ENCODE measurements at regions not wholly inside any gene's neighbourhood (a gene's known extent, or its start where the extent isn't known, plus 50 kb on each side); places are given as distances from the start of the nearest gene placed in this dataset.
"Not testable (repeated sequence)": the region's sequence is repeated elsewhere in the genome, so short reads cannot be mapped to it uniquely, and the experiment has no call there.

- ATAC-seq (no peak), DNase-seq (no peak)
- intact Hi-C loops (cut with micrococcal nuclease): no loop called here
These were observed 248.5 kb downstream of the RAP2B start for GRCh38 chr3:153410517-153410916.

GRCh38 chr3:153414982-153415381 is 253.0 kb downstream of the RAP2B start:
- DNase-seq: no peak
- intact Hi-C loops (cut with micrococcal nuclease): no loop called here
- ATAC-seq: no peak

DNA sequence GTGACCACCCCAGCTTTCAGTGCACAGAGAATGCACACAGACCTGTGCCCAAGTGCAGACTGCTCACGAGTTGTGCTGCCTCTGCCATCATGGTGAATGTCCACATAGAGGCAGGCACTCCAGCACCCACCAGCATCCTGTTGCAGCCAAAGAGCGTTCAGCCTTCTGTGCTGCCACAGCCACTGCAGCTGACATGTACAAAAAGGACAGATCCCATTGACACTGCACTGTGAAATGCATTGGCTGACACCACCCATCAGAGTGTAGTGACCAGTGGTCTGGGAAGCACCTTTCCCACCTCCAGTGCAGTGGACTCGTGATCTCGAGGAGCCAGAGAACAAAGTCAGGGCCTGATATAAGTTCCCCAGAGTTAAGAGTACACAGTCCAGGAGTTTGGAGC is 260.3 kb downstream of the RAP2B start:
- no peak for ATAC-seq
- DNase-seq: no peak
- intact Hi-C loops (cut with micrococcal nuclease): no loop called here

DNA sequence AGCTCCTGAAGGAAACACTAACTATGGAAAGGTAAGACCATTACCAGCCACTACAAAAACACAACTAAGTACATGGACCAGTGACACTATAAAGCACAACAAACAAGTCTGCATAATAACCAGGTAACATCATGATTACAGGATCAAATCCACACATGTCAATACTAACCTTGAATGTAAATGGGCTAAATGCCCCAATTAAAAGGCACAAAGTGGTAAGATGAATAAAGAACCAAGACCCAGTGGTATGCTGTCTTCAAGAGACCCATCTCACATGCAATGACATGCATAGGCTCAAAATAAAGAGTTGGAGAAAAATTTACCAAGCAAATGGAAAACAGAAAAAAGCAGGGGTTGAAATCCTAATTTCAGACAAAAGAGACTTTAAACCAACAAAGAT is 261.8 kb downstream of the RAP2B start:
- ATAC-seq; DNase-seq; intact Hi-C loops (cut with micrococcal nuclease): not testable (repeated sequence)

- no peak for ATAC-seq
These were observed 264.3 kb downstream of the RAP2B start for GRCh38 chr3:153426344-153426743.

DNA sequence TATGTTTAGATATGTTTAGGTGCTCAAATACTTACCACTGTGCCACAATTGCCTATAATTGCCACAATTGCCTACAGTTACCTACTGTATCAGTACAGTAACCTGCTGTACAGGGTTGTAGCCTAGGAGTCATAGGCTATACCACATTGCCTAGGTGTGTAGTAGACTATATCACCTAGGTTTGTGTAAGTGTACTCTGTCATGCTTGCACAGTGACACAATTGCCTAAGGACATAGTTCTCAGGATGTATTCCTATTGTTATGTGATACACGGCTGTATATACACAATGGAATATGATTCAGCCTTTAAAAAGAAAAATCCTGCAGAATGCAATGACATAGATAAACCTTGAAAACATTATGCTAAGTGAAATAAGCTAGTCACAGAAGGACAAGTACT is 264.8 kb downstream of the RAP2B start:
- intact Hi-C loops (cut with micrococcal nuclease): no loop called here
- no peak for ATAC-seq

More at GRCh38 chr3:153426344-153426743, 264.3 kb downstream of the RAP2B start:
- intact Hi-C loops (cut with micrococcal nuclease): no loop called here
- no peak for DNase-seq

DNA sequence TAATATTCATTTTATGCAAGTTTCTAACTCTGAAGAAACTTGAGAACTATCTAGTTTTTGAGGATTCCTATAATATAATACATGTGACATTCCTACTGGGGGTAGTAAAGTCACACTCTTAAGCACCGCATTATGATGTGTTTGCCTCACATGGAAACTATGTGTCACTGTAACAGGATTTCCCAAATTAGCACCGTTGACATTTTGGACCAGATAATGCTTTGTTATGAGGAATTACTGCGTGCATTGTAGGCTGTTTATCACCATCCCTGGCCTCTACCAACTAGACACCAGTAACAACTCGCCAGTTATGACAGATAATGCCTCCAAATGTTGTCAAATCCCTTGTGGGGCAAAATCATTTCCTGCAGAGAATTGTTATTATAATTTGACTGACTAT is 267.8 kb downstream of the RAP2B start:
- ATAC-seq (peak; percentile 52), DNase-seq (no peak)
- intact Hi-C loops (cut with micrococcal nuclease): no loop called here

More for the DNA sequence above, 264.8 kb downstream of the RAP2B start:
- no peak for DNase-seq

DNA sequence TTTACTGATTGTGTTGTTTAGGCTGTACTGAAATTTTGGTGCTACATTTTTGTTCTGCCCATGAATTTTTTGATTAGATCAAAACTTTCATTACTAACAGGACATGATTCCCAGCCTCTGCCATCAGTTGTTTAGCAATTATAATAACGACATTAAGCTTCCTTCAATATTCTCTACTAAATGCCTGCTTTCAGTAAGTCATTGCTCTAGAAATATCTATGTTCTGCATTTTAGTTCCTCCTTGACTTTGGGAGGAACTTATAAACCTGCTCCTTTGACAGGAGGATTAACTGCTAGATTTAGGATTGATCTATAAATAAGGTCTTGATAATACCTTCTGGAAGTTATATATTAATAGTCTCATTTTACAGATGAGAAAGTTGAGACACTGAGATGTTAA is 269.1 kb downstream of the RAP2B start:
- DNase-seq: no peak
- ATAC-seq: no peak
- intact Hi-C loops (cut with micrococcal nuclease): no loop called here

- DNase-seq: no peak
- intact Hi-C loops (cut with micrococcal nuclease): no loop called here
- no peak for ATAC-seq
These were observed 275.6 kb downstream of the RAP2B start for GRCh38 chr3:153437666-153438065.

DNA sequence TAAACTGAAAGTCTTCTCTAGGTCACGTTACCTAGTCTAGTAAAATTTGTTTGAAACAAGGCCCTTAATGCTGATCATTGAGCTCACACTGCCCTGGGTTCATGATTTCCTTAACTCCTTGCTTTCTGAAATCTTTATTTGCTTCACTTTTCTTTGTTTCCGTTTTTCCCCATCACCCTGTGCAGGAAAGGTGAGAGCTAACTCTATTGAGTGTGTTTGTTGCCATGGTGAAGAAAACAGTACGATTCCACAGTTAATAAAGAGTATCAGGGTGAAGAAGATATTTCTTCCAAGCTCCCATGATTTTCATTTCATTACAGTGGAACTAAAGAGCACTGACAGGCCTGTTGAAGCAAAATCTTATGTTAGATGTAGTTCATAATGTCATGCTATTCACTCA is 276.2 kb downstream of the RAP2B start:
- ATAC-seq (no peak), DNase-seq (no peak)
- intact Hi-C loops (cut with micrococcal nuclease): no loop called here

GRCh38 chr3:153439780-153440179 is 277.8 kb downstream of the RAP2B start:
- intact Hi-C loops (cut with micrococcal nuclease): no loop called here
- ATAC-seq: no peak
- DNase-seq: no peak

DNA sequence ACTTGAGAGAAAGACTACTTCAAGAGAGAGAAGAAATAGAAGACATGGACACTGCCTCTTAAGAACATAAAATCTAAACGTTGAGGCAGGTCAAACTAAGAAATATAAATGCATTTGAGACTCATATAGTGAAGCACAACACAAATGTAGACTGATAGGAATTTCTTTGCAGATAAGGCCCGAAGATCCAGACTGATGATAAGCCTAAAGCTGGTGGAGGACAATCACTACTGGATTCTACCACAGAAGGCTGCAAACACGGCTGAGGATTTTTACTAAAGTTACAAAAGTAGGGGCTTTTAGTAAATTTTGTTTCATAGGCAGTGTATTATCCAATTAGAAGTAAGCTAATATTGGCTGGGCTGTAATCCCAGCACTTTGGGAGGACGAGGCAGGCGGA is 278.3 kb downstream of the RAP2B start:
- DNase-seq (no peak), ATAC-seq (no peak)
- intact Hi-C loops (cut with micrococcal nuclease): no loop called here

GRCh38 chr3:153442386-153442785 is 280.4 kb downstream of the RAP2B start:
- ATAC-seq (no peak), DNase-seq (no peak)
- intact Hi-C loops (cut with micrococcal nuclease): no loop called here

GRCh38 chr3:153442799-153443487 is 280.9 kb downstream of the RAP2B start:
- ATAC-seq (no peak), DNase-seq (no peak)
- intact Hi-C loops (cut with micrococcal nuclease): no loop called here

GRCh38 chr3:153443961-153444360 is 281.9 kb downstream of the RAP2B start:
- ATAC-seq (no peak), DNase-seq (no peak)
- intact Hi-C loops (cut with micrococcal nuclease): no loop called here

DNA sequence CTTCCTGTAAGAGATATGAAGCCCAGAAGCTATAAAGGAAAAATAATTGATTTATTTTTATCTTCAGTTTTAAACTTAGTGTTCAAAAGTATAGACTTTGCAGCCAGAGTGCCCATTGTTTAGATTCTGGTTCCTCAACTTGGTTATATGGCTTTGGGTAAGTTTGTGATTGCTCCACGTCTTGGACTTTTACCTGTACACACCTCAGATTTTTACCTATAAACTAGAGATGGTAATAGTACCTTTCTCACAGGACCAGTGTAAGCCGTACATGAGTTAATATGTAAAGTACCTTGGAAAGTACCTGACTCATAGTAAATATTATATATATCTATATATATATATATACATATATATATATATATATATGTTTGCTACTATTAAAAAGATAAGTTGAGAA is 283.8 kb downstream of the RAP2B start:
- ATAC-seq (no peak), DNase-seq (no peak)
- intact Hi-C loops (cut with micrococcal nuclease): no loop called here

DNA sequence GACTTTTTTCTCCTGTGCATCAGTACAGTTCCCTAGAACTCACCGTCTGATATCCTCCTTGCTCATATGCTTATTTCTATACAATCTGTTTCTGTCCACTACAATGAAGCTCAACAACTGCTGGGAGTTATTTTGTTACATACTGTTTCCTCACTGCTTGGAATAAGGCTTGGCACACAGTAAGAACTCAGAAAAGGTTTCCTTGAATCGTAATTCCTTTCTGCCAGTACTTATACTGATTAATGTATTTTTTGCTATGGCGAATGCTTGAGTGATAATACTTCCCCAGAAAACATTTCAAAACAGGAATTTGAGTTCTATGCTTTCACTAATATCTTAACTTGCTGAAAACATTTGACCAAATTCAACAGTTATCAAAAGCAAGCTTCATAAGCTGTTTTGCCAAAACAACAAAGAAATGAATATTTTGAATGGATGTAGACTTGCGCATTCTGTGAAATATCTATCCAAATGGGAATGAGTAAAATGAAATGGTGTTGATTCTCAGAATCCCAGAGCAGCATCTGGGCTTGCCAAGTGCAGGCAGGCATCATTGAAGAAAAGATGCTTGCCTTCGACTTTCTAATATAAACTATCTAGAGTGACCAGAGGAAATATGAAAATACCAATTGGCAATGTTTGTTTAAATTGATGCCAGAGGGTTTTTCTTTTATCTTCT is 286.3 kb downstream of the RAP2B start:
- no peak for DNase-seq
- intact Hi-C loops (cut with micrococcal nuclease): no loop called here
- ATAC-seq: no peak

- ATAC-seq: no peak
- DNase-seq: no peak
- intact Hi-C loops (cut with micrococcal nuclease): no loop called here
These were observed 295.0 kb downstream of the RAP2B start for GRCh38 chr3:153456833-153457545.

DNA sequence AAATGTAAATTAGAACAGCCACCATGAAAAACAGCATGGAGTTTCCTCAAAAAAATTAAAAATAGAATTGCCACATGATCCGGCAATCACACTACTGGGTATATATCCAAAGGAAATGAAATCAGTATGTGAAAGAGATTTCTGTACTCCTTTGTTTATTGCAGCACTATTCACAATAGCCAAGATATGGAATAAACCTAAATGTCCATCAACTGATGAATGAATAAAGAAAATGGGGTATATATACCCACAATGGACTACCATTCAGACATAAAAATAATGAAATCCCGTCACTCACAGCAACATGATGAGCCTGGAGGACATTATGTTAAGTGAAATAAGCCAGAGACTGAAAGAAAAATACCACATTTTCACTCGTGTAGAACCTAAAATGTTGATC is 296.9 kb downstream of the RAP2B start:
- intact Hi-C loops (cut with micrococcal nuclease): no loop called here
- no peak for DNase-seq

GRCh38 chr3:153462545-153462944 is 300.5 kb downstream of the RAP2B start:
- ATAC-seq: no peak
- intact Hi-C loops (cut with micrococcal nuclease): no loop called here
- no peak for DNase-seq

More for the DNA sequence above, 296.9 kb downstream of the RAP2B start:
- no peak for ATAC-seq

Data from left ventricle myocardium superior (tissue), 1 donor.